Activated CD4-positive, alpha-beta memory T cell treated with anti-CD3 and anti-CD28 coated beads, Interleukin-2, amount 10 ng/mL, durations not matched to agents 7 days and 5 days (primary cell): ENCODE measurements at regions not wholly inside any gene's neighbourhood (a gene's known extent, or its start where the extent isn't known, plus 50 kb on each side); places are given as distances from the start of the nearest gene placed in this dataset.

Experiments used
- CTCF ChIA-PET: fragments of 350-600 bp; sonication (Branson Sonifier 250); formaldehyde crosslinking; loops from one replicate; lab custom pipeline; 2021; ENCODE audit warnings: antibody characterized with exemption, inconsistent platforms; lab: Charles Lee
- POLR2A ChIA-PET: fragments of 350-600 bp; sonication (Branson Sonifier 250); formaldehyde crosslinking; loops from one replicate; lab custom pipeline; 2021; ENCODE audit warnings: antibody characterized with exemption; lab: Charles Lee
- DNase-seq: peaks from one replicate; pipeline ENCODE4 v3.0.0-alpha.2; 2020
- H3K27ac Mint-ChIP-seq: one replicate; pipeline ENCODE4 v1.8.0; 2021; ENCODE audit warnings: mild to moderate bottlenecking, mixed read lengths
- H3K27me3 Mint-ChIP-seq: one replicate; pipeline ENCODE4 v1.8.0; 2021; ENCODE audit warnings: mixed read lengths
- H3K36me3 Mint-ChIP-seq: one replicate; pipeline ENCODE4 v1.8.0; 2021; ENCODE audit warnings: low read depth, mixed read lengths
- H3K4me1 Mint-ChIP-seq: one replicate; pipeline ENCODE4 v1.8.0; 2021; ENCODE audit warnings: mixed read lengths
- H3K4me3 Mint-ChIP-seq: one replicate; pipeline ENCODE4 v1.8.0; 2021; ENCODE audit warnings: mild to moderate bottlenecking, mixed read lengths
- H3K9me3 Mint-ChIP-seq: one replicate; pipeline ENCODE4 v1.8.0; 2021; ENCODE audit warnings: mixed read lengths

- CTCF ChIA-PET = no interaction called here
- Mint-ChIP-seq H3K27me3 (peaks cover 5% of the 10 kb centered on the region), H3K27ac (no peak overlapping the region), H3K4me3 (no peak overlapping the region), H3K36me3 (no peaks in the 10 kb centered on the region), H3K9me3 (no peaks in the 10 kb centered on the region), H3K4me1 (no peaks in the 10 kb centered on the region)
- POLR2A ChIA-PET = no interaction called here
- DNase-seq = no peak
Observed at GRCh38 chr12:124179936-124180607, 114.8 kb upstream of the RFLNA start.

DNA sequence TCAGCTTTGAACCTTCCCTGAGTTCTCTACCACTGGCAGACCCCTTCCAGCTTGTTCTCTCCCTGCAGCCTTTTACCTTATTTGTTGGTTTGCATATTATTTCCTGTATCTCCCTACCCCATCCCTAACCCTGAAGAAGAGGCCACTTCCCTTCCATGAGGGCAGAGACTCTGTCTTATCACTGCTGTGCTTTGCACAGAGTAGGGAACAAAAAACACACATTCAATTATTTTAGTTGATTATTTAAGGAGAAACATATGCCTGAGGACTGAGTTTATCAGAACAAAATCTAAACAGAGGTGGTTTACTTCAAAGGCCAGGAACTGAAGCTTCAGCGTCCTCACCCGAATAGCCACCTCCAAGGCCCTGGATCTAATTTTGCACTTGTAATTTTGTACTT lies 111.7 kb upstream of the RFLNA start:
- Mint-ChIP-seq H3K4me3 (no peak overlapping the region), H3K4me1 (no peaks in the 10 kb centered on the region), H3K36me3 (no peaks in the 10 kb centered on the region), H3K9me3 (no peaks in the 10 kb centered on the region), H3K27ac (no peak overlapping the region), H3K27me3 (no peaks in the 10 kb centered on the region)
- DNase-seq = no peak
- ChIA-PET CTCF (no interaction called here), POLR2A (no interaction called here)

DNA sequence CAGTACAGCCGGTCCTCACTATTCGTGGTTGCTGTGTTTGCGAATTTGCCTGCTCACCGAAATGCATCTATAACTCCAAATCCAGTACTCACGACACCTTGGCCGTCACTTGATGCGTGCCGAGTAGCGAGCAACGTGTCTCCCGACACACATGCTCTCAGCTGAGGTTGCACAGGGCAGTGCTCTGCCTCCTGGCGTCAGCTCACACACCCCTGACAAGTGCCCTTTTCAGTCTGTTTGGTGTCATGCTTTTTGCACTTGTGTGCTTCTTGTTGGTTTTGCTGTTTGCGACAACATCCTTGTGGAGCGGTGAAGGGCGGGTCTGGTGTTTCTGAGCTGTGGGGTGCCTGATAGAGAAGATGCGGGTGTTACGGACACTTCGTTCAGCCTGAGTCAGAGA lies 110.4 kb upstream of the RFLNA start:
- no peaks in the 10 kb centered on the region for H3K36me3 Mint-ChIP-seq
- no peaks in the 10 kb centered on the region for H3K27me3 Mint-ChIP-seq
- H3K4me3 Mint-ChIP-seq = no peak overlapping the region
- H3K27ac Mint-ChIP-seq = no peak overlapping the region
- ChIA-PET CTCF (no interaction called here), POLR2A (no interaction called here)
- no peak for DNase-seq
- no peaks in the 10 kb centered on the region for H3K4me1 Mint-ChIP-seq
- no peaks in the 10 kb centered on the region for H3K9me3 Mint-ChIP-seq

GRCh38 chr12:124185971-124186686 lies 108.8 kb upstream of the RFLNA start:
- Mint-ChIP-seq H3K4me1 (peaks cover 12% of the 10 kb centered on the region), H3K9me3 (no peaks in the 10 kb centered on the region), H3K36me3 (no peaks in the 10 kb centered on the region), H3K27me3 (no peaks in the 10 kb centered on the region), H3K4me3 (no peak overlapping the region), H3K27ac (no peak overlapping the region)
- POLR2A ChIA-PET = no interaction called here
- CTCF ChIA-PET = no interaction called here
- no peak for DNase-seq

- no peak overlapping the region for H3K4me3 Mint-ChIP-seq
- no peaks in the 10 kb centered on the region for H3K9me3 Mint-ChIP-seq
- H3K36me3 Mint-ChIP-seq = no peaks in the 10 kb centered on the region
- DNase-seq = no peak
- ChIA-PET POLR2A (no interaction called here), CTCF (no interaction called here)
- no peaks in the 10 kb centered on the region for H3K27me3 Mint-ChIP-seq
- no peak overlapping the region for H3K27ac Mint-ChIP-seq
- H3K4me1 Mint-ChIP-seq = peaks cover 16% of the 10 kb centered on the region
Observed at GRCh38 chr12:124188084-124188483, 106.8 kb upstream of the RFLNA start.

DNA sequence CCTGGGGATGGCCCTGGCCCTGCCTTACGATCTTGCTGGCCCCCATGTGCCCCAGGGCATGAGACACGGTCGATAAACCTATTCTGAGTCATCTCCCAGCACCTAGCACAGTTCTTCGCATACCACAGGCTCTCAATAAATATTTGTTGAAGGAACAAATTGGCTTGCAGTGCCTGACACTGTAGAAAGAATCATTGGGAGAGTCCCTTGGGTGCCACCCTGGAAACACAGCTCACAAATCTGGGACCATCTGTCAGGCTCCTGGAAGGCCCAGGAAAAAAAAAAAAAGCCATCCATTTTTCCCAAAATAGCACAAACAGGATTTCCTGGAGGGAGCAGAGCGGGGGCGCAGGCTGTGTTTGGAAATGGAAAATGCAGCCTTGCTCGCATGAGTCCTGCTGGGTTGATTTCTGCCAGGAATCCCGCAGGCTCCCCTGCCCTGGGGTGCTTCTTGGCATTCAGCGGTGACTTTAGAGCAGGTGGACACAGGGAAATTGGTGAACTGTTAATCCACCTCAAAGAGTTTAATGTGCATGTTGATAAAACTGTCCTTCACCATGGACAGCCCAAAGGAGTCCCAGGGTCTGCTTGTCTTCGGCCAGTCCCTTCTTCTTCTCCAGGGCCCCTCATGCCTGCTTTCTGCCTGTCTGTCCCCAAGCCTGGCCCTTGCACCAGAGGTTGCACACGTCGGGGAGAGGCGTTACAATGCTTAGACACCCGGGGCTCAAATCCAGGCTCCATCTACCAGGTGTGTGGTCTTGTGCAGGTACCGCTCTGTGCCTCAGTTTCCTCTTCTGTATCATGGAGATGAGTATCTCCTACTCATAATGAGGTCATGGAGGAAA lies 106.1 kb upstream of the RFLNA start:
- H3K4me3 Mint-ChIP-seq = no peak overlapping the region
- no peaks in the 10 kb centered on the region for H3K27me3 Mint-ChIP-seq
- no peaks in the 10 kb centered on the region for H3K9me3 Mint-ChIP-seq
- peaks cover 16% of the 10 kb centered on the region for H3K4me1 Mint-ChIP-seq
- no peak overlapping the region for H3K27ac Mint-ChIP-seq
- no peaks in the 10 kb centered on the region for H3K36me3 Mint-ChIP-seq
- no peak for DNase-seq
- POLR2A ChIA-PET = no interaction called here
- CTCF ChIA-PET = no interaction called here

GRCh38 chr12:124190312-124191023 lies 104.4 kb upstream of the RFLNA start:
- Mint-ChIP-seq H3K9me3 (no peaks in the 10 kb centered on the region), H3K36me3 (no peaks in the 10 kb centered on the region), H3K4me1 (peaks cover 16% of the 10 kb centered on the region), H3K27ac (no peak overlapping the region), H3K4me3 (no peak overlapping the region), H3K27me3 (no peaks in the 10 kb centered on the region)
- ChIA-PET CTCF (no interaction called here), POLR2A (no interaction called here)
- DNase-seq = no peak

- Mint-ChIP-seq H3K9me3 (peaks cover under 1% of the 10 kb centered on the region), H3K4me1 (peaks cover 16% of the 10 kb centered on the region), H3K4me3 (no peak overlapping the region), H3K27me3 (no peaks in the 10 kb centered on the region), H3K36me3 (no peaks in the 10 kb centered on the region), H3K27ac (no peak overlapping the region)
- DNase-seq = no peak
- ChIA-PET CTCF (no interaction called here), POLR2A (no interaction called here)
Observed at GRCh38 chr12:124191024-124191359, 103.9 kb upstream of the RFLNA start.

GRCh38 chr12:124191966-124192365 lies 102.9 kb upstream of the RFLNA start:
- Mint-ChIP-seq H3K4me1 (peaks cover 16% of the 10 kb centered on the region), H3K9me3 (peaks cover 5% of the 10 kb centered on the region), H3K36me3 (no peaks in the 10 kb centered on the region), H3K4me3 (no peak overlapping the region), H3K27ac (no peak overlapping the region), H3K27me3 (no peaks in the 10 kb centered on the region)
- POLR2A ChIA-PET = no interaction called here
- CTCF ChIA-PET = no interaction called here
- DNase-seq = no peak

DNA sequence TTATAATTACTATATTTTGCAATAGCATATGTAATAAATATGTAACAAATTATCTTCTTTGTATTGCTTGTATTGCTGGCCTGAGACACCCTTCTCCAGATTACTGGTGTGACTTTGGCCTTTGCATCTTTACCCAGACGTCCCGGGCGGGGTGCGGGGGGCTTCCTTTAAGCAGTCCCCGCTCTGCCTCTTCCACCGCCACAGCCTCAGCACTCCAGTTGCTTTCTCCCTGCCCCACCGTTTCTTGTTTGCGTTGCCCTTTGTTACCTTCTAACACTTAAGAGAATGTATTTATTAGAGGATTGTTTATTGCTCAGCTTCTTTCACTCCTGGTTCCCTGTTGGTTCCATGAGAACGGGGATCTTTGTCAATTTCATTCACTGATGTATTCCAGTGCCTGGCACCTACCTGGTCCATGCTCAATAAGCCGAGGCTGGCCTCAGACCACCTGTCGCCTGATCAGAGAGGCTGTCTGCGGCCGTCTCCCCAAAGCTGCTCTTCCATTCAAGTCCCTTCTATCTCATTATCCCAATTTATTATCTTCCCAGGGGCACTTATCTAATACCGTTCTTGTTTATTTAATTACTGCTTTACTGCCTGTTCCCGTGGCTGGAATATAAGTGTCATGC lies 100.5 kb upstream of the RFLNA start:
- no peak overlapping the region for H3K4me3 Mint-ChIP-seq
- no peak overlapping the region for H3K27ac Mint-ChIP-seq
- ChIA-PET CTCF (no interaction called here), POLR2A (no interaction called here)
- peaks cover 16% of the 10 kb centered on the region for H3K4me1 Mint-ChIP-seq
- peaks cover 5% of the 10 kb centered on the region for H3K9me3 Mint-ChIP-seq
- no peaks in the 10 kb centered on the region for H3K27me3 Mint-ChIP-seq
- no peak for DNase-seq
- no peaks in the 10 kb centered on the region for H3K36me3 Mint-ChIP-seq

GRCh38 chr12:124194893-124195566 lies 99.9 kb upstream of the RFLNA start:
- DNase-seq = no peak
- CTCF ChIA-PET = no interaction called here
- Mint-ChIP-seq H3K27ac (no peak overlapping the region), H3K36me3 (no peaks in the 10 kb centered on the region), H3K4me1 (peaks cover 15% of the 10 kb centered on the region), H3K4me3 (no peak overlapping the region), H3K27me3 (no peaks in the 10 kb centered on the region), H3K9me3 (peaks cover 5% of the 10 kb centered on the region)
- POLR2A ChIA-PET = no interaction called here

DNA sequence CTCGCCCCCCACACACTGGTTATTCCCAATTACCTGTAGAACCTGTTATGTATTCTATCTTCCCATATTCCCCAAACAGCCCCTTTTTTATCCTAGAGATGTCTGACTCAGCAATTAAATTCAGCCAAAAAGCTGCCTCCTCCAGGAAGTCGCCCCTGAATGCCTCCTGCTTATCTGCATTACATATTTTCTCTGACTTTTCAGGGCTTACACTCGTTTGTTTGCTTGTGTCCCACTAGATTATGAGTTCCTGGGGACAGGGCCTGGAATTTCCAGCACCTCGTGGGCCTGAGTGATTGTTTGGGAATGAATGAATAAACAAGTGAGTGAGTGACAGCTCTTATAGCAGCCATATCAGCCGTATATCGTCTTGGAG lies 99.3 kb upstream of the RFLNA start:
- no peak for DNase-seq
- POLR2A ChIA-PET = no interaction called here
- H3K36me3 Mint-ChIP-seq = no peaks in the 10 kb centered on the region
- no peak overlapping the region for H3K4me3 Mint-ChIP-seq
- H3K27ac Mint-ChIP-seq = no peak overlapping the region
- H3K9me3 Mint-ChIP-seq = peaks cover 5% of the 10 kb centered on the region
- CTCF ChIA-PET = no interaction called here
- H3K4me1 Mint-ChIP-seq = peaks cover 10% of the 10 kb centered on the region
- peaks cover 2% of the 10 kb centered on the region for H3K27me3 Mint-ChIP-seq
